Right atrium auricular region (tissue), 2 donors: ENCODE measurements at regions not wholly inside any gene's neighbourhood (a gene's known extent, or its start where the extent isn't known, plus 50 kb on each side); places are given as distances from the start of the nearest gene placed in this dataset.

Experiments
- DNase-seq: peaks from one replicate; pipeline ENCODE4 v3.0.0-alpha.2; 2019; ENCODE audit warnings: low spot score
- H3K27ac ChIP-seq, 2 donors: fragments of 200-600 bp; sonication (generic); 1 replicate in 1 of 2; 2 replicates in 1 of 2; pipeline ENCODE4 v1.5.1; 2016 to 2019
- H3K27me3 ChIP-seq, 2 donors: fragments of 200-600 bp; sonication (generic); one replicate each; pipeline versions ENCODE4 v1.5.1 to v1.6.0; 2017 to 2019
- H3K36me3 ChIP-seq: fragments of 200-600 bp; sonication (generic); one replicate; pipeline ENCODE4 v1.5.1; 2016
- H3K4me1 ChIP-seq, 2 donors: fragments of 200-600 bp; sonication (generic); one replicate each; pipeline versions ENCODE4 v1.5.1 to v1.6.0; 2017 to 2019
- H3K4me3 ChIP-seq, 2 donors: fragments of 200-600 bp; sonication (generic); 1 replicate in 1 of 2; 2 replicates in 1 of 2; pipeline ENCODE4 v1.5.1; 2017 to 2019; ENCODE audit warnings: mild to moderate bottlenecking in 1 of 2, moderate library complexity in 1 of 2
- H3K9me3 ChIP-seq, 2 donors: fragments of 200-600 bp; sonication (generic); one replicate each; pipeline ENCODE4 v1.5.1; 2019
- CTCF ChIP-seq, 2 donors: fragments of 200-600 bp; sonication (generic); IDR thresholded peaks; one replicate each; pipeline ENCODE4 v1.5.1; 2019; ENCODE audit warnings: antibody characterized with exemption in 2 of 2

DNA sequence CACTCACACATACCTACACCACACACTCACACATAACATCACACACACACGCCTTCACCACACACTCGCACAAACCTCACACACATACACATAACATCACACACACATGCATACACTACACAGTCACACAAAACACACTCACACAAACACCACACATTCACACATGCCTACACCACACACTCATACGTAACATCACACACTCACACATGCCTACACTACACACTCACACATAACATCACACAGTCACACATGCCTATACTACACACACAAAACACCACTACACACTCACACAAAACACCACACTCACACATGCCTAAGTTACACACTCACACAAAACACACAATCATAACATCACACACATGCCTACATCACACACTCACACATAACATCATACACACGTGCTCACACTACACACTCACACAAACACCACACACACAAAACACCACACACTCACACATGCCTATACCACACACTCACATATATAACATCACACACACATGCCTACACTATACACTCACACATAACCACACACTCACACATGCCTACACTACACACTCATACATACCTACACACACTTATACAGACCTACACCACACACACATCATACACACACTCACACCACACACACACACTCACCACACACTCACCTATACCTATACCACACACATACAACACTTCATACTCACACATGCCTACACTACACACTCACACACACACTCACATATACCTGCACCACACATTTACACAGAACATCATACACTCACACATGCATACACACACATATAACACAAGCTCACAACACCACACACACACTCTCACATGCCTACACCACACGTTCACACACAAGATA is 383.5 kb downstream of the C6orf118 start:
- H3K4me3 ChIP-seq = no peak overlapping the region
- H3K4me1 ChIP-seq = no peaks in the 10 kb centered on the region
- no peaks in the 10 kb centered on the region for H3K9me3 ChIP-seq
- TF ChIP-seq CTCF (IDR thresholded peaks at IDR 0.05) = no peak
- H3K36me3 ChIP-seq = no peaks in the 10 kb centered on the region
- no peak overlapping the region for H3K27ac ChIP-seq
- no peaks in the 10 kb centered on the region for H3K27me3 ChIP-seq
- DNase-seq = no peak

GRCh38 chr6:164924674-164925073 is 384.7 kb downstream of the C6orf118 start:
- no peak for TF ChIP-seq CTCF (IDR thresholded peaks at IDR 0.05)

DNA sequence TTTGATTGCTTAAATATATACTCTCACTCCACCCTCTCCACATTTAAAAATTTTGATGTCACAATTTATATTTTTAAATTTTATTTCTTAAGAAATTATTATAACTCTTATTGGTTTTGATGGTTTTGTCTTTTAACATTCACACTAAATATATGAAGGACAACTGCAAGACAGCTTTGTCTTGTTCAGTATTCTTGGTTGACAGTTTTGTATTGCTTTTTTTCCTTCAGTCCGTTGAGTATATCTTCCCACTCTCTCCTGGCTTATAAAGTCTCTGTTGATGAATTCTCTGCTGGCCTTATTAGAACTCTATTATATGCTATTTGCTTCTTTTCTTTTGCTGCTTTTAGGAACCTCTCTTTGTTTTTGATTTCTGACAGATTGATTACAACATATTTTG is 392.2 kb downstream of the C6orf118 start:
- Histone ChIP-seq H3K27me3 (no peaks in the 10 kb centered on the region), H3K4me3 (no peak overlapping the region), H3K9me3 (peaks cover 0 to 17% of the 10 kb centered on the region in 2 donors), H3K36me3 (no peaks in the 10 kb centered on the region), H3K4me1 (no peaks in the 10 kb centered on the region), H3K27ac (no peak overlapping the region)
- DNase-seq = no peak
- TF ChIP-seq CTCF (IDR thresholded peaks at IDR 0.05) = no peak

More at GRCh38 chr6:164924674-164925073, 384.7 kb downstream of the C6orf118 start:
- Histone ChIP-seq H3K27me3 (no peaks in the 10 kb centered on the region), H3K4me3 (no peak overlapping the region), H3K4me1 (no peaks in the 10 kb centered on the region), H3K27ac (no peak overlapping the region), H3K9me3 (no peaks in the 10 kb centered on the region), H3K36me3 (no peaks in the 10 kb centered on the region)
- no peak for DNase-seq

GRCh38 chr6:164916087-164916486 is 393.3 kb downstream of the C6orf118 start:
- Histone ChIP-seq H3K4me3 (no peak overlapping the region), H3K4me1 (no peaks in the 10 kb centered on the region), H3K27me3 (no peaks in the 10 kb centered on the region), H3K27ac (no peak overlapping the region), H3K36me3 (no peaks in the 10 kb centered on the region), H3K9me3 (peaks cover 0 to 17% of the 10 kb centered on the region in 2 donors)
- no peak for DNase-seq
- TF ChIP-seq CTCF (IDR thresholded peaks at IDR 0.05) = no peak

DNA sequence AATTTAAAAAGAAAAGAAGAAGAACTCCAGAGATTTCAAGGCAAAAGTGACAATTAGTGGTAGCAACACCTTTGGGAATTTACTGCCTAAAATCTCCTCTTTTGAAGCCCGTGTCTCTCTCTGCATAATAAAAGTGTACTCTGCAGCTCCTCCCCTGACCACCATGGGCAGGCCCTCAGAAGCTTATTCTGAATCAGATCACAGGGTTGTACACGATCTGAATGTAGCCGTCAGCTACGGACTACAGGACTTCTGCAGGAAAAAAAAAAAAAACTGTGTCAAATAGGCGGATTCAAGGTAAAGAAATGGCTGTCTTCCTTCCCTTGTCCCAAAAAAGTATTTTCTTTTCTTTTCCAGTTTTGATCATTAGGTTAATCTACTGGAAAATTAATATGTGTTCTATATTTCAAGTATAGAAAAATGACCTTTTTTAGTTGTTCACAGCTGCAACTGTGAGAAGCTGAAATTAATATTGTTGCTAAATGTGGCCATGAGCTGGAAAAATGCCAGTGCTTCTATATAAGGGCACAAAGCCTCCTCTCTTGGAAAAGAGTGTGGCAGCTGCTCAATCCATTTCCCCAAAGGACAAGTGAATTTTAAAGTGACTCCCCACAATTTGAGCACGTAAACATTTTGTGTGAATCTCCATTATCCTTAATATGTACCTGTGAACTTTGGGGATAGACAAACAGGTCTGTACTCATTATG is 397.4 kb downstream of the C6orf118 start:
- no peak overlapping the region for H3K27ac ChIP-seq
- no peak for TF ChIP-seq CTCF (IDR thresholded peaks at IDR 0.05)
- no peaks in the 10 kb centered on the region for H3K27me3 ChIP-seq
- H3K4me1 ChIP-seq = no peaks in the 10 kb centered on the region
- DNase-seq = no peak
- peak overlapping the region in 1 of 2 donors; percentile 1 for H3K4me3 ChIP-seq
- peaks cover 0 to 8% of the 10 kb centered on the region in 2 donors for H3K9me3 ChIP-seq
- H3K36me3 ChIP-seq = no peaks in the 10 kb centered on the region
